SK-N-SH treated with all-trans-retinoic acid at 6 μM for 48 hours (cell line): ENCODE measurements at regions not wholly inside any gene's neighbourhood (a gene's known extent, or its start where the extent isn't known, plus 50 kb on each side); places are given as distances from the start of the nearest gene placed in this dataset.

Experiments
- ARNTL ChIP-seq: fragments of 450-650 bp; formaldehyde crosslinking; IDR thresholded peaks from 2 replicates; pipeline ENCODE4 v1.5.0; 2020; ENCODE audit warnings: low read depth, mild to moderate bottlenecking, moderate library complexity, borderline replicate concordance
- RARB ChIP-seq: fragments of 250-450 bp; sonication (Bioruptor Pico); IDR thresholded peaks from 2 replicates; pipeline ENCODE4 v1.8.0; 2021; ENCODE audit warnings: mild to moderate bottlenecking, moderate library complexity
- ZFP30 ChIP-seq: fragments of 450-650 bp; formaldehyde crosslinking; IDR thresholded peaks from 2 replicates; pipeline ENCODE4 v1.5.0; 2022; ENCODE audit warnings: mild to moderate bottlenecking, moderate library complexity
- ZNF565 ChIP-seq: fragments of 450-650 bp; formaldehyde crosslinking; conservative IDR thresholded peaks from 2 replicates; pipeline ENCODE4 v1.5.0; 2020; ENCODE audit warnings: low read depth, mild to moderate bottlenecking, moderate library complexity
- TF ChIP-seq, protein P1 (sequence below): fragments of 250-450 bp; sonication (Bioruptor Pico); IDR thresholded peaks from 2 replicates; pipeline ENCODE4 v1.8.0; 2020; ENCODE audit warnings: mild to moderate bottlenecking, moderate library complexity, borderline replicate concordance
- TF ChIP-seq, protein P2 (sequence below): fragments of 250-450 bp; sonication (Bioruptor Pico); IDR thresholded peaks from 2 replicates; pipeline ENCODE4 v1.8.0; 2021; ENCODE audit warnings: low read depth, mild to moderate bottlenecking, moderate library complexity, borderline replicate concordance

DNA sequence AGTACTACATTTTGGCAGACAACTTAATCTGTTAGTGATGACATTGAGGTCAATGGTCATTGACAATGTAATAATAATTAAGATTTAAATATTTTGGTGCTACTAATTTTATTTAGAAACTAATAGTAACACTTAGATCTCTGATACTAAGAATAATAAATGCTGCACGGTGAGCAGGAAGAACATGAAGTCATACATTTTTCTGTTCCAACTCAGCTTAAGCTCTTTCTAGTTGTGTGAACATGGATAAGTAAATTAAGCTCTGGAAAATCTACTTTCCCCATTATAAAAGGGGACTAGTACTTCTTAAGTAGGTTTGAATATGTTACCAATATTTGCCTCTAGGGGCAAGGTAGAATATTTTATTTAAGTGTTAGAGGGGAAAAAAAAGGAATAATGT lies 65.9 kb upstream of the MEOX2 start:
- TF ChIP-seq ZNF565 (CRISPR knock-in tag), result no peak
- TF ChIP-seq ARNTL (CRISPR knock-in tag), result no peak
- TF ChIP-seq, protein P1, sequence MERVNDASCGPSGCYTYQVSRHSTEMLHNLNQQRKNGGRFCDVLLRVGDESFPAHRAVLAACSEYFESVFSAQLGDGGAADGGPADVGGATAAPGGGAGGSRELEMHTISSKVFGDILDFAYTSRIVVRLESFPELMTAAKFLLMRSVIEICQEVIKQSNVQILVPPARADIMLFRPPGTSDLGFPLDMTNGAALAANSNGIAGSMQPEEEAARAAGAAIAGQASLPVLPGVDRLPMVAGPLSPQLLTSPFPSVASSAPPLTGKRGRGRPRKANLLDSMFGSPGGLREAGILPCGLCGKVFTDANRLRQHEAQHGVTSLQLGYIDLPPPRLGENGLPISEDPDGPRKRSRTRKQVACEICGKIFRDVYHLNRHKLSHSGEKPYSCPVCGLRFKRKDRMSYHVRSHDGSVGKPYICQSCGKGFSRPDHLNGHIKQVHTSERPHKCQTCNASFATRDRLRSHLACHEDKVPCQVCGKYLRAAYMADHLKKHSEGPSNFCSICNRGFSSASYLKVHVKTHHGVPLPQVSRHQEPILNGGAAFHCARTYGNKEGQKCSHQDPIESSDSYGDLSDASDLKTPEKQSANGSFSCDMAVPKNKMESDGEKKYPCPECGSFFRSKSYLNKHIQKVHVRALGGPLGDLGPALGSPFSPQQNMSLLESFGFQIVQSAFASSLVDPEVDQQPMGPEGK (CRISPR knock-in tag), result no peak
- no peak for TF ChIP-seq RARB
- no peak for TF ChIP-seq ZFP30 (CRISPR knock-in tag)
- TF ChIP-seq, protein P2, sequence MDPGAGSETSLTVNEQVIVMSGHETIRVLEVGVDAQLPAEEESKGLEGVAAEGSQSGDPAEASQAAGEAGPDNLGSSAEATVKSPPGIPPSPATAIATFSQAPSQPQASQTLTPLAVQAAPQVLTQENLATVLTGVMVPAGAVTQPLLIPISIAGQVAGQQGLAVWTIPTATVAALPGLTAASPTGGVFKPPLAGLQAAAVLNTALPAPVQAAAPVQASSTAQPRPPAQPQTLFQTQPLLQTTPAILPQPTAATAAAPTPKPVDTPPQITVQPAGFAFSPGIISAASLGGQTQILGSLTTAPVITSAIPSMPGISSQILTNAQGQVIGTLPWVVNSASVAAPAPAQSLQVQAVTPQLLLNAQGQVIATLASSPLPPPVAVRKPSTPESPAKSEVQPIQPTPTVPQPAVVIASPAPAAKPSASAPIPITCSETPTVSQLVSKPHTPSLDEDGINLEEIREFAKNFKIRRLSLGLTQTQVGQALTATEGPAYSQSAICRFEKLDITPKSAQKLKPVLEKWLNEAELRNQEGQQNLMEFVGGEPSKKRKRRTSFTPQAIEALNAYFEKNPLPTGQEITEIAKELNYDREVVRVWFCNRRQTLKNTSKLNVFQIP (CRISPR knock-in tag), result no peak
